ENCODE measurements at regions not wholly inside any gene's neighbourhood (a gene's known extent, or its start where the extent isn't known, plus 50 kb on each side); places are given as distances from the start of the nearest gene placed in this dataset.

DNA sequence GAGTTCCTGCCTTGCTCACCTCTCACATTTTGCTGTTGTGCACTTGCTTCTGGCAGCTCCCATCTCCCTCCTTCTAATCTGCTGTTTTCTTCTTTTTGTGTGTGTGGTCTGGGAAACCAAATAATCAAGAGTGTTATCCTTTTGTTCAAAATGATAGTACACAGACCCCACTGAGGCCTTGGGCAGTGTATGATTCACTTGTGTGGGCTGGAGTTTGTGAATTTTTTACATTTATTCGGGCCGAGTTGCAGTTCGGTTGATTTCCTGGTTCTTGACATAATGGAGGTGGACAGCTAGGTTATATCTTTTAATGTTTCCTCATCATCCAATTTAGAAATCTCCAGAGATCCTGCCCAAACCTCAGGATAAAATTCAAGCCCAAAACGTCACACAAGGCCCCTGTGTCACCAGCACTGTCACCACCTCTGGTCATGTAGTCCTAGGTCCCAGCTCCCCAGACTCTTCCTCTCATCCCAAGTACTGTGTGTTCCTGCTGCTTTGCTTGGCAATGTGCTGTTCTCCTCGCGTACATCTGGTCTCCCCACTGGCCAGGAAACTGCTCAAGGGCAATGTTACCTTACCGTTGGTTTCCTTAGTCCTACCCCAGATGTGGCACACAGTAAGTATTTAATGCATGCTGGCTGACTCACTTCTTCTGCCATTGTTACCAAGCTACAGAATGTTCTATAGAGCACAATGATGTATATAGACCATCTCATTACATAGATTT lies 55.7 kb upstream of the PHACTR2 start:
- DNase-seq (ENCODE audit: insufficient read length, low spot score) = no peak
- no peak for TF ChIP-seq POLR2A (IDR thresholded peaks at IDR 0.05; ENCODE audit: low read depth, low read length)
- FAIRE-seq = no peak

DNA sequence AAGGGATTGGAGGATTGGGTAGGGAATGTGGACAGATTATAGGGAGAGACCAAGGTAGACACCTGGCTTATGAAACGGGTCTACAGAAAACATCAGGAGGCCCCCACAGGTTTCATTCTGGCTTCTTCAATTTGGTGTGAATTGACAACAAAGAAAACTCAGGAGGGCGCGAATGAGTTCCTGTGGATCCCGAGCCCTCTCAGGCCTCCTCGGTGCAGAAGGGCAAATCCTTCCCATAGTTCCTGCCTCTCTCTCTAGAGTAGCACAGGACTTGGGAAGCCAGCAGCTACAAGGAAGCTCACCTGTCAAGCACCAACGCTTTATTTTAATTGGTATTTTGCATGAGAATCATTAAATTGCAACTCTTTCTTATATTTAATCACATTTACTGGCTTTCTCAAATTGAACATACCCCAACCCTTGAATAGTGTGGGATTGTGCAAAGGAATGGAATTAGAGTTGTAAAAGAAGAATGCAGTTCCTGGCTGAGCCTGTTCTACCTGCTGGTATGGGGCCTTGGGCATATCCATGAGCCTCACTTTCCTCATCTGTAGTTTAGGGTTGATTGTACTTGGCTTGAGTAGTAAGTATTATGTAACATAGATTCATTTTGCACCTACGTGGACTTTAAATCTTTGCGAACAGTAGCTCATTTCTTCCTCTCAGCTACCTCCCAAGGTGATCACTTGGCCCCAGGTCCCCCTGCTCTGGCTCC lies 56.4 kb upstream of the PHACTR2 start:
- FAIRE-seq = no peak
- no peak for DNase-seq (ENCODE audit: insufficient read length, low spot score)

DNA sequence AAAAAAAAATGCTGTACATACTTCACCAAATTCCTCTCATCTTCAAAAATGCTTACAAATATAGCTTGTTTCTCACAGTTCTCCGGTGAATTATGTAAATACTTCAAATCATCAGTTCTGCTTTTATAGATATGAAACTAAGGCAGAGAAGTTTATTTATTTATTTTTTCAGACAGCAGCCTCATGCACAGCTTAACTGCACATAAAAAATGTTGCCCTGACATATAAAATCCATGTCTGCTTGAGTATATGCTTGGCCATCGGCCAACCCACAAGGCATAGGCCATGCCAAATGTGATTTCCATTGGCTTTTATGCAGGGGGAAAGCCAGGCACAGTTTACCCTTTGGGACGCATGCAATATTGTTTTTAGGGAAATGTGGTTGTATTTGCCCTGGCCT lies 57.3 kb upstream of the PHACTR2 start:
- FAIRE-seq (no peak), DNase-seq (ENCODE audit: insufficient read length, low spot score) (no peak)

More for the DNA sequence above, 56.4 kb upstream of the PHACTR2 start:
- no peak for TF ChIP-seq POLR2A (IDR thresholded peaks at IDR 0.05; ENCODE audit: low read depth, low read length)

DNA sequence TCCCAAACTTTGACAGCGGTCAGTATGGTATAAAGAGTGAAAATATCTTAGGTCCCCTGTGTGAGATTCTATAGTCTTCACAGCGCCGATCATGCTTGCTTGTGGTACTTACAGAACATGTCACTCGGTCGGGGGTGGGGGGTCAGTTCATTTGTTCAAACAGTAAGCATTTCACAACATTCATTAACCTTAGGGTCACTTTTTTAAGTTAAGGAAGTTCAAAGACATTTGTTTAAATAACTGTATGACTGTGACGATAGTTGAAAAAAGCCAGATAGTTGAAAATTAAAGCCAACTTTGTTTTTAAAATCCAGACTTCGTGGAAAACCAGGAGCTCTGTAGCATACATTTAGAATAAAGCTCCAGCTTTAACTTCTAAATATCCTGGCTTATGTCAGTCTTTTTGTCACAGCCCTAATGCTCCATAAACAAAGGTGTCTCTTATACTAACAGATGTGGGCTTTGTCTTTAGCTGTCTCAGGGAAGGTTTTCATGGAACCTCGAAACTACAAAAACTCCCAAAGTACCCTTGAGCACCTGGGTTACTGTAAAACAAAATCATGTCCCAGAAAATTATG lies 57.9 kb upstream of the PHACTR2 start:
- DNase-seq (ENCODE audit: insufficient read length, low spot score) = no peak
- no peak for TF ChIP-seq POLR2A (IDR thresholded peaks at IDR 0.05; ENCODE audit: low read depth, low read length)
- no peak for FAIRE-seq

More for the DNA sequence above, 57.3 kb upstream of the PHACTR2 start:
- TF ChIP-seq POLR2A (IDR thresholded peaks at IDR 0.05; ENCODE audit: low read depth, low read length) = no peak

DNA sequence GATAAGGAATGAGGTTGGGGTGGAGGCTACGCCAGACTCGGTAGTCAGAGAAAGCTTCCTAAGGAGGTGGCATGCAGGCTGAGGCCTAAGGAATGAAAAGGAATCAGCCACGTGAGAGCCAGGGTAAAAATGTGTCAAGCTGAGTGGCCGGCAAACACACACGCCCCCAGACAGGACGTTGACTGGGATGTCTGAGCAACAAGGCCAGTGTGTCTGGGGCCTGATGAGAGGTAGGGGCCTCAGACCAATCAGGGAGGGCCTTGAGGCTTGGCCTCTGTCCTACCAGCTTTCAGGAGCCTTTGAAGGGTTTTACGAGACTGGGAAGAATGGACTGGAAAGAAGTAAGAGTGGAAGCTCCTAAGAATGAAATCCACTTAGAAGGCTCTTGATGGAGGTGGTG lies 61.0 kb upstream of the PHACTR2 start:
- FAIRE-seq (no peak), DNase-seq (ENCODE audit: insufficient read length, low spot score) (no peak)
- TF ChIP-seq POLR2A (IDR thresholded peaks at IDR 0.05; ENCODE audit: low read depth, low read length) = no peak

DNA sequence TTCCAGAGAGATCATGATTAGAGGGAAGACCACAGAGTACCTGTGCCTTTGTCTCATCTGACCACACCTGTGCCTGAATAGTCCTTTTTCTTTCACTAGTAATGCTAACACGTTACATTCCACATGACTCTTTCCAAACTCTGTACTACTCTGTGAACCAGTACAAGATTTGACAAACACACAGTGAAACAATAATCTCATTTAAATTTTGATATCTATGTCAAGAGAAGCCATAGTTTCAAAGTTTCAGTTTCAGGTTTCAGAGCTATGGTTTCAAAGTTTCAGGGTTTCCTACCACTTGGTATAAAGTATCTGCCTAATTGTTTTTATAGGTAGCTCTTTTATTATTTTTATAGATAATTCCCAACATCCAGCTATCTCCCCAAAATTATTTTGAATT lies 62.0 kb upstream of the PHACTR2 start:
- FAIRE-seq = no peak
- DNase-seq (ENCODE audit: insufficient read length, low spot score) = no peak
- no peak for TF ChIP-seq POLR2A (IDR thresholded peaks at IDR 0.05; ENCODE audit: low read depth, low read length)

DNA sequence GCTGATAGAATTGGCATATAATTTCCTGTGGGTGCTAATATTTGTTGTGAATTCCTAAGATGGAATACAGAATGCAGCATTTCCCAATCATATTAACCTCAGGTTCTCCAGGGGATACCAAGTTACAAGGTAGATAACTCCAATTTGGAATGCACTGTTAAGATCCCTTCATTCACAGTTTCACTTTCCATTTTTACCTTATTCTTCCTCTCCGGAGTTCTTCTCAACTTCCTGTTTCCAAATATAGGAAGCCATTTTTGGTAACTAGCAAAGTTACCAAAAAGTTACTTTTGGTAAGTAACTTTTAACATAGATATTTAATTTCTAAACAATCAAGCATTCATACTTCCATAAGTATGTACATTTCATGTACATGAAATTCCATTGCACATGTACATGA lies 63.5 kb upstream of the PHACTR2 start:
- FAIRE-seq = no peak
- DNase-seq (ENCODE audit: insufficient read length, low spot score) = no peak
- TF ChIP-seq POLR2A (IDR thresholded peaks at IDR 0.05; ENCODE audit: low read depth, low read length) = no peak

DNA sequence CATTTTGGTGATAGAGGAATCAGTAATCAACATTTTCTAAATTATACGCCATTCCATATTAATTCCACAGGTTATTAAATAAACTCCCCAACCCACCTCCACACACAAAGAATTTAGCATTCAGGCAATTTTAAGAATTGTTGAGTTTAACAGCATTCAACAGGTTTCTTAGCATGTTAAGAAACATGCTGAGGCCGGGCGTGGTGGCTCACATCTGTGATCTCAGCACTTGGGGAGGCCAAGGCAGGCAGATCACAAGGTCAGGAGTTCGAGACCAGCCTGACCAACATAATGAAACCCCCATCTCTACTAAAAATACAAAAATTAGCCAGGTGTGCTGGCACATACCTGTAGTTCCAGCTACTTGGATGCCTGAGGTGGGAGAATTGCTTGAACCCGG lies 64.0 kb upstream of the PHACTR2 start:
- TF ChIP-seq POLR2A (IDR thresholded peaks at IDR 0.05; ENCODE audit: low read depth, low read length) = no peak
- DNase-seq (ENCODE audit: insufficient read length, low spot score) (no peak), FAIRE-seq (no peak)

DNA sequence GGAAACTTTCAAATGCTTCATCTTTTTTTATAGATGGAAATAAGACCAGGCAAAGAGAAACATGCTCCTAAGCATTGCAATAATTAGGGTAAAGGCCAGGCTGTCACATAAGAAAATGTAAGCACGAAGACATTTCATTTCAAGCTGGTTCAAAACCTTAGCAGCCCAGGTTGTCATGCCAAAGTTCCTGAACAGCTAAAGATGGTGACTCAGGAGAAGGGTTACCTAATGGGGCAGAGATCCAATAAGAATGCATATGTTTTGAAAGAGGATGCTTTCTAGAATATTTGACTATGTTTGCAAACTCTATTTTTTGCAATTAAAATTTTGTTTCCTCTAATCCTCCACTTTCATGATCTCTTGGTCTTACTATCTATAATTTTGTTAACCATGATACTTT lies 65.6 kb upstream of the PHACTR2 start:
- TF ChIP-seq POLR2A (IDR thresholded peaks at IDR 0.05; ENCODE audit: low read depth, low read length) = no peak
- FAIRE-seq (no peak), DNase-seq (ENCODE audit: insufficient read length, low spot score) (no peak)

DNA sequence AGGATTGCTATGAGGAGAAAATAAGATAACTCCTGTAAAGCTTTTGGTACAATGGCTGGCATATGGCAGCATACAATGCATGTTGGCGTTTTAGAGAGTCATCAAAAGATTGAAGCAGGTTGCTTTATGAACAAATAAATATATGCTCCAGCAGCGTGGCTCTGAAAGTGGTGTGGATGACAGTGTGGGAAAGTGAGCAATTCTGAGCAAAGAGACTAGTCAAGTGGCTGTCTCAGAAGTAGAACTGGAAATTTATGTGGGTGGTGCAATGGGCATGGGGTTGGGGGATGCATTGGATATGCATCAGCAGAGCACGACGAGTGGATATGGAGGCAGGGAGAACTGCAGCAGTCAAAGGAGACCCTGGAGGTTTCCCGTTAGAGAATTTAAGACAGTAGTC lies 66.2 kb upstream of the PHACTR2 start:
- DNase-seq (ENCODE audit: insufficient read length, low spot score) (no peak), FAIRE-seq (no peak)
- no peak for TF ChIP-seq POLR2A (IDR thresholded peaks at IDR 0.05; ENCODE audit: low read depth, low read length)

DNA sequence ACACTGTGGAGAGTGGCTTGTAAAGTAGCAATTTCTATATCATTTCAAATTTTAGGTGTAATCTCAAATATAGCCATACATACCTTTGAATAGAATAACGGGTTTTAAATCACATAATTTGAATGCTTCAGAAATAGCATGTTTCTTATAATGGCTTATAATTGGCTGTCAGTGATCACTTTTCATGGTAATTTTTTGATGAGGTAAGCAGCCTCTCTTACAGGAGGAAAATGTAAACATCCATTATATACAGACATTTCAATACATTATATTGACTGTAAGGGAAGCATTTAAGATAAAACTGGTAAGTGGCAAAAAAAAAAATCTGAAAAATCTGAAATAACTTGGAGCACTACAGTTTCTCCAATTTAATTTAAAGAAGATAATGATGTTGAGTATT lies 67.8 kb upstream of the PHACTR2 start:
- no peak for TF ChIP-seq POLR2A (IDR thresholded peaks at IDR 0.05; ENCODE audit: low read depth, low read length)
- no peak for FAIRE-seq
- no peak for DNase-seq (ENCODE audit: insufficient read length, low spot score)

DNA sequence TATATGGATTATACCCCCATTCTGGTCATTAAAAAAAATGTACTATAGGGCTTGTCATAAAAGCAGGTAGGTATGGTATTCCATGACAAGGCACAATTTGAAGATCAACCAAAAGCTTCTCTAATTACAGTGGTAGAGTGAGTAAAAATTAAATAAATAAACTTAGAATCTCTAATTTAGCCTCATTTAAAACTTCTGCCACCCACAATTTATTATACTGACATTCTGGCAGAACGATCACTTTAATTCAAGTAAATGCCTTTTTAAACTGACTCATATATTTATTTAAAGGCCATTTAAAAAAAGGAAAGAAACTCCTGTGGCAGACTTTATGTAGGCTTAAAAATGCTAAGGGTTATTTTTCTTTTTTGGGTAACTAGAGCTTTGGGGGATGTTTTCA lies 68.3 kb upstream of the PHACTR2 start:
- DNase-seq (ENCODE audit: insufficient read length, low spot score) (no peak), FAIRE-seq (no peak)
- no peak for TF ChIP-seq POLR2A (IDR thresholded peaks at IDR 0.05; ENCODE audit: low read depth, low read length)

DNA sequence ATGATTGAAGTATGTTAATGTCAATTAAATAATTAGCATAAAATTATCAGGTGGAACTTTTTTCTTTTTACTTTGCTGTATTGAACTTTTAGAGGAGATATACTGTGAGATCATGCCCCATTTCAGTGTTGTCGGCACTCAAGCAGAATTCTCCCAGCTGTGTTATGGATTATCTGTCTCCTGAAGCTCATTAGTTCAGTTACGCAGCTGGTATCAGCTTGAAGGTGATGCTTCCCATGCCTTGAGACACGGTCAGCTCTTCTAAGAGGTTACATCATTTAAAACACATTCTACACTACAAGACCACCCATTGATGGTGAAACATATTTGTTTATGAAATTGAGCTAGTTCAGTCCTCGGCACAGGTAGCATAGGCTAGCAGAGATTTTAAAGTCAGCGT lies 68.9 kb upstream of the PHACTR2 start:
- TF ChIP-seq POLR2A (IDR thresholded peaks at IDR 0.05; ENCODE audit: low read depth, low read length) = no peak
- FAIRE-seq = no peak
- no peak for DNase-seq (ENCODE audit: insufficient read length, low spot score)

DNA sequence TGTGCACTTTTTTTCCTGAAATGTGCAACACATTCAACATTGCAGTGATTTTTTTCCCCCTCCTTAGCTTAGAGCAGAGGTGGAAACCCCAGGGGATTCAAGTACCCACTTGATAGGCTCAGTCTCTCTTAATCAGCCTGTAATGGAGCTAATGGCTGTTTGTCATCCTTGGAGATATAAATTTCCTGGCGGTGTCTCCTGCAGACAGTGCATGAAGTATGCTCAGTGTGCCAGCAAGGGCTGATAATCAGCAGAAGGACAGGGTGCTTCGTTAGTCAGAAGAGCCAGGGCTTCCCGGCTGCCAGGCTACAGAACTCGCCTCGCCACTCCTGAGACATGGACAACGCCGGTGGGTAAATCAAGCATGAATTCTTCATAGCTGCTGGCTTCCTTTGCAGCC lies 69.8 kb upstream of the PHACTR2 start:
- TF ChIP-seq POLR2A (IDR thresholded peaks at IDR 0.05; ENCODE audit: low read depth, low read length) = no peak
- DNase-seq (ENCODE audit: insufficient read length, low spot score) = no peak
- no peak for FAIRE-seq

DNA sequence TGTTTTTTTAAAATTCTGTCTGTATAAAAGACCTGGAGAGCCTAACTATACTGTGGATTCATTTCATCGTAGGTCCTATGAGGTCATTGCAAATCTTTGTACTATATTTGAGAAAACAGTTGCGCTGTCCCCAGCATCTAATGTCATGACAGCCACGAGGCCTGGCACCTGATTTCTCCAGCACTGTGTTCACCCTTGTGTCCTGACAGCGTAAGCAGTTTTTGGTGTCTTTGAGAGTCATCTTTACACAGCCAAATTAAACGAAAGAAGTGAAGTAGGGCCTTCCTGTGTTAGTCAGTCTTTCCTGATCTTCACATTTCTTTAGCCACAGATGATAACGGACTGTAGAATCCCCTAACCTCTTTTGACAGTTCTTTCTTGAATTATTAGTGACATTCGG lies 70.6 kb upstream of the PHACTR2 start:
- no peak for TF ChIP-seq POLR2A (IDR thresholded peaks at IDR 0.05; ENCODE audit: low read depth, low read length)
- no peak for DNase-seq (ENCODE audit: insufficient read length, low spot score)
- FAIRE-seq = no peak
